Frontal cortex (tissue), 3 donors: ENCODE measurements at regions not wholly inside any gene's neighbourhood (a gene's known extent, or its start where the extent isn't known, plus 50 kb on each side); places are given as distances from the start of the nearest gene placed in this dataset.
"Not testable (repeated sequence)": the region's sequence is repeated elsewhere in the genome, so short reads cannot be mapped to it uniquely, and the experiment has no call there.

Experiments used
- DNase-seq, 2 donors: peaks; one replicate each; pipeline ENCODE4 v3.0.0; 2012; ENCODE audit warnings: low spot score in 2 of 2
- FAIRE-seq: peaks from 2 replicates; lab custom pipeline; 2012; peaks lifted over from hg19 to GRCh38; lab: Jason Lieb, UNC
- donor health status: control.
- donor health status: control.
- donor health status: control.

DNA sequence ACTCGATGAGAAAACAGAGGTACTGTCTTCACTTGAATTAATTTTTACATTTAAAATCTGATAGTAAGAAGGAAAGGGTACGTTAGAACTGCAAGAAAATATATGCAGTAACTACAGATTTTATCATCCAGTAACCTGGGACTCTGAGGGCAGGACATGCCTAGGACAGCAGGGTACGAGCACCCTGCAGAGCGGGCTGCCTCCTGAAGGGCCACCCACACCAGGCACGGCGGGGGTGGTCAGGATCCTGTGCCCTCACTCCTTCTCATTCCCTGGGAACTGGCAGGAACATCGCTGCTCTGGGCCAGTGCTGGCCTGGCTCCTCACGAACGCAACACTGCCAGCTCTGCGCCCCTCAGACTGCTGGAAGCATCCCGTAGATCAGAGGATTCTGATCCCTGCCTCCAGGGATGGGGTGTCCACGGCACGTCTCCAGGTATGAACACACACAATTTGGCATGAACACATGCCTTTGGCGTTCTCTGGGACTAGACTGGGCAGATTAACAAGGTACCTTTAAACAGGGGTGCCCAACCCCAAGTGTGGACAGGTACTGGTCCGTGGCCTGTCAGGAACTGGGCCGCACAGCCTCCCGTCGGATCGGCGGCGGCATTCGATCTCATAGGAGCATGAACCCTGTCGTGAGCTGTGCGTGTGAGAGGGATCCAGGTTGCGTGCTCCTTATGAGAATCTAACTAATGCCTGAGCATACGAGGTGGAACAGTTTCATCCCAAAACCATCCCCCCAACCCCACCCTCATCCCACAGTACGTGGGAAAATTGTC is 99.3 kb upstream of the FAM20C start:
- no peak for DNase-seq

DNA sequence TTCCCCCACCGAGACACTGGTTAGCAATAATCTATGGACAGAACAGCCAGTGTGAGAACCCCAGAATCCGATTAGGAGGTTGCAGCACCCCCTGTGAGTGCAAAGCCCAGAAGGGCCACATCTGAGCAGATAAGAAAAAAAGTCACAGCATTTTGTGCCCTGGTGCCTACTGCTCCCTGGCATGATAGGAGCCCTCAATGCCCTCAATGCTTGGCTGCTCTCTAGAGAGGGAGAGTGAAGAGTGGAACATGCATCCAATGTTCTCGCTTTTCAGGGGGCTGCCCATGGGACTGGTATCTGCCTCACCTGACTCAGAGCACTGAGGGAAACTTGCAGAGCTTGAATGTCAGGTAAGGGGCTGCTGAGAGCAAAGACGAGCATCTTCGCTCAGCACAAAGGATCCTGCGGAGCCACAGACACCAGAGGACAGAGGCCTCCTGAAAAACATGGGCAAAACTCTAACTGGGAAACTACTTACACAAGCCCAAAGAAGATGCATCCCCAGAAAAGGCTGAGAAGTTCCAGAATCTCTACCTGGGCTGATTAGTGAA is 98.0 kb upstream of the FAM20C start:
- DNase-seq (no peak), FAIRE-seq (no peak)

More for the DNA sequence above, 99.3 kb upstream of the FAM20C start:
- FAIRE-seq = no peak

DNA sequence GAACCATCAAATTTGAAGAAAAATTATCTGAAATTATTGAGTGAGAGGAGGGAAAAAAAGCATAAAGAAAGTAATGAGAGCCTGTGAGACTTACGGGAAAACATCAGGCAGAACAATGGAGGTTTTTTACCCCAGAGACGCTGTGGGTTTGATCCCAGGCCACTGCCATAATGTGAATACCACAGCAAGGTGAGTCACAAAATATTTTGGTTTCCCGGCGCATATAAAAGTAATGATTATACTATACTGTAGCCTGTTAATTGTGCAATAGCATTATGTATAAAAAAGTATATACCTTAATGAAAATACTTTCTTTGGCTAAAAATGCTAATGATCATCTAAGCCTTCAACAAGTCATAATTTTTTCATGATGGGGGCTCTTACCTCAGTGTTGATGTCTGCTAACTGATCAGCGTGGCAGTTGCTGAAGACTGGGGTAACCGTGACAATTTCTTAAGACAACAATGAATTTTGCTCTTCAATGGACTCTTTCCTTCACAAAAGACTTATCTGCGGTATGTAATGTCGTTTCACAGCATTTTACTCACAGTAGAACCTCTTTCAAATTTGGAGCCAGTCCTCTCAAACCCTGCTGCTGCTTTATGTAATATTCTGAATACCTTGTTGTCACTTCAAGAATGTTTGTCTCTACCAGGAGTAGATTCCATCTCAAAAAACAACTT is 97.0 kb upstream of the FAM20C start:
- DNase-seq (no peak), FAIRE-seq (no peak)

DNA sequence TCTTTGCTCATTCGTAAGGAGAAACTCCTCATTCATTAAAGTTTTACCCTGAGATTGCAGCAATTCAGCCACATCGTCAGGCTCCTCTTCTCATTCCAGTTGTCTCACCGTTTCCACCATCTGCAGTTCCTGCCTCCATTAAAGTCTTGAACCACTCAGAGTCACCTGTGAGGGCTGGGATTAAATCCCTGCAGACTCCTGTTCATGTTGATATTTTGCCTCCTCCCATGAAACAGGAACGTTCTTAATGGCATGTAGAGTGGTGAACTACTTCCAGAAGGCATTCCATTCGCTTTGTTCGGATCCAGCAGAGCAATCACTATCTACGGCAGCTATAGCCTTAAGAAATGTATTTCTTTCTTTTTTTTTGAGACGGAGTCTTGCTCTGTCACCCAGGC is 96.5 kb upstream of the FAM20C start:
- DNase-seq (no peak), FAIRE-seq (no peak)

DNA sequence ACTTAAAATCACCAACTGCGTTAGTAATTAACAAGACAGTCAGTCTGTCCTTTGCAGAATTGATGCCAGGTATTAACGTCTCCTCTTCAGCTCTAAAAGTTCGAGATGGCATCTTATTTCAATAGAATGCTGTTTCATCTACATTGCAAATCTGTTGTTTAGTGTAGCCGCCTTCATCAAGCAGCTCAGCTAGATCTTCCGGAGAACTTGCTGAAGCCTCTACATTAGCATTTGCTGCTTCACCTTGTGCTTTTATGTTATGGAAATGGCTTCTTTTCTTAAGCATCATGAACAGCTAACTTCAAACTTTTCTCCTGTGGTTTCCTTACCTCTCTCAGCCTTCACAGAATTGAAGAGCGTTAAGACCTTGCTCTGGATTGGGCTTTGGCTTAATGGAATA is 95.5 kb upstream of the FAM20C start:
- FAIRE-seq = no peak
- no peak for DNase-seq

DNA sequence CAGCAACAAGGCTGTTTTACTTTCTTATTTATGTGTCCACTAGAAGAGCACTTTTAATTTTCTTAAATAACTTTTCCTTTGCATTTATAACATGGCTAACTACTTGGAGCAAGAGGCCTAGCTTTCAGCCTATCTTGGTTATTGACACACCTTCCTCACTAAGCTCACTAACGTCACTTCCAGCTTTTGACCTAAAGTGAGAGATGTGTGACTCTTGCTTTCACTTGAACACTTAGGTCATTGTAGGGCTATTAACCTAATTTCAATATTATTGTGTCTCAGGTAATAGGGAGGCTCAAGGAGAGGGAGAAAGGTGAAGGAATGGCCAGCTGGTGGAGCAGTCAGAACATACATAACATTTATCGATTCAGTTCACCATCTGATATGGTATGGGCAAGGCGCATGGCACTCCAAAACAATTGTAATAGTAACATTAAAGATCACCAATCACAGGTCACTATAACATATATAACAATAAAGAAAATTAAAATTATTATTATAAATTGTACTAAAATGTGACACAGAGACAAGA is 95.0 kb upstream of the FAM20C start:
- DNase-seq (no peak), FAIRE-seq (no peak)

DNA sequence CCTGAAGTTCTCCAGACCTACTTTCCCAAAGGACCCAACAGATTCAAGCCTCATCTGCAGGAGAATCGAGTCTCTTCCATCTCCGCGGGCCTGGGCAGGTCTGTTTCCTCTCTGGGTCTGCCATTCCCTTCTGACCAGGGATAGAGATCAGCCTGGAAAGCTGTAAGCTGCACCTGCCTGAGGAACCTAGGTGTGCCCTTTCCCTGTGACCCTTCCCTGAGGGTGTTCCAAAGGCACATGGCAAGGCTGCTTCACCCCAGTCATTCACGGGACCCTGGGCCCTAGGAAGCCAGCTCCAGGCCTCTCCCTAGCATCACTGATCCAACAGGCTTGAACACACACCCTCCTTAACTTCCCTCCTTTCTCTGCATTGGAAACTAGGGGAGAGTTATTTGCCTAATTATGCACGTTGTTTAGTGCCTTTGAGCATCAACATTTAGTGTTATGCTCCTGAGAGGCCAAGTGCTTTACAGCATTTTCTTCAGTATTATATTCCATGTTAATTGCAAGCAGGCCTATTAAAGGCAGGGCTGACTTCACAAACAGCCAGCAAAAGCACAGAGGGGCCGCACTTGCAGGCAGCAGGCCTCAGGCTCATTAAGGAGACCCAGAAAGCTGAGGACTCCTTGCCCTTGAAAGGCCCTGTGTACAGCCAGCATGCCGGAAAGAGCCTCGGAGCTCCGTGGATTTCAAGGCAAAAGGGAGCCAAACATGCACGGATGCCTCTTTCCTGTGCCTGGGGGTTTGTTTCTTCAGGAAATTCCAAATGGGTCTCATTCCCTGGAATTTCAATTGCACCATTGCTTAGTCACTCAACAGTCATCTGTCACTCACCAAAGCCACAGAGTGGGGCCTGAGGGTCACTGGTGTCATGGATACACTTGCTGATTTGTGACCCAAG is 91.0 kb upstream of the FAM20C start:
- FAIRE-seq = no peak

DNA sequence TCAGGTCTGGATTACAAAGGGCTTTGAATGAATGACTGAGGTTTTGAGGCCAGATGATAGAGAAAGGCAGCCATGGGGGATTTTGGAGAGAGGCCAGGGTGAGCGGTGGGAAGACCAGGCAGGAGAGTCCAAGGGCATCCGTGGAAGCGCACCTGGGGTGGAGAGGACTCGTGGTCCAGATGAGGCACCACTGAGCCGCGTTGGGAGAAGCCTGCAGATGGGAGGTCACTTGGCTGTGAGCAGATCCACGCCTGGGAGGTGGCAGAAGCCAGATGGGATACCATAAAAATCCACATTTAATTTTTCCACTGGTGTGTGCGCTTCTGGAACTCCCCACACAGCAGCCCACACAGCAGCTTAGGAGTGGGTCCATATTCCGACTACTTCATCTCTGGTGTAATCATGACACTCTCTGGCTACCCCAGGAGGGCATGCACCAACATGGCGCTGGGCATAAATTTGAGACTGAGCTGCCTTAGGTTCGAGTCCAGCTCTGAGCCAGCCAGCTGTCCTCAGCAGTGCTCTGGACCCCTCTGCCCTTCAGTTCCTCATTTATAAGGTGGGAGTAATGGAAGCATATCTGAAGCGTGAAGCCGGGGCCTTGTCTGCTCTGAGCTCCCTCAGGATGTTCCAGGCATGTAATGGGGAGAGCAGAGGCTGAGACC is 90.2 kb upstream of the FAM20C start:
- FAIRE-seq (no peak), DNase-seq (no peak)

More for the DNA sequence above, 91.0 kb upstream of the FAM20C start:
- DNase-seq = no peak

DNA sequence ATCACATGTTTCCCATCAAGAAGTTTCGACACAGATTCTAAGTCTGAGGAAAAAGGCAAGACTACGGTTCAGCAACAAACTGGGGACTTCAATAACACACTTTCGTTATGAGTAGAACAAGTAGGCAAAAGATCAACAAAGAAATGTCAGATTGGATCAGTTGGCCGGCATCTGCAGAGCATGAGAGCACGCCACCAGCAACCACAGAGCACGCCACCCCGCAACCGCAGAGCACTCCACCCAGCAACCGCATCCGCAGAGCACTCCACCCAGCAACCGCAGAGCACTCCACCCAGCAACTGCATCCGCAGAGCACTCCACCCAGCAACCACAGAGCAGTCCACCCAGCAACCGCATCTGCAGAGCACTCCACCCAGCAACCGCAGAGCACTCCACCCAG is 89.7 kb upstream of the FAM20C start:
- no peak for DNase-seq
- FAIRE-seq = no peak

DNA sequence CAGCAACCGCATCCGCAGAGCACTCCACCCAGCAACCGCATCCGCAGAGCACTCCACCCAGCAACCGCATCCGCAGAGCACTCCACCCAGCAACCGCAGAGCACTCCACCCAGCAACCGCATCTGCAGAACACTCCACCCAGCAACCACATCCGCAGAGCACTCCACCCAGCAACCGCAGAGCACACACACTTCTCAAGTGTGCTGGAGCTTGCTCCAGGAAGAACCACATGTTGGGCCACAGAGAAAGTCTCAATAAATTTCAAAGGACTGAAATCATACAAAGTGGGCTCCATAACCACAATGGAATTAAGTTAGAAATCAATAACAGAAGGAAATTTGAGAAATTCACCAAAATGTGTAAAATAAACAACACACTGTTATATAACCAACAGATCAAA is 88.4 kb upstream of the FAM20C start:
- not testable (repeated sequence) for FAIRE-seq, DNase-seq

DNA sequence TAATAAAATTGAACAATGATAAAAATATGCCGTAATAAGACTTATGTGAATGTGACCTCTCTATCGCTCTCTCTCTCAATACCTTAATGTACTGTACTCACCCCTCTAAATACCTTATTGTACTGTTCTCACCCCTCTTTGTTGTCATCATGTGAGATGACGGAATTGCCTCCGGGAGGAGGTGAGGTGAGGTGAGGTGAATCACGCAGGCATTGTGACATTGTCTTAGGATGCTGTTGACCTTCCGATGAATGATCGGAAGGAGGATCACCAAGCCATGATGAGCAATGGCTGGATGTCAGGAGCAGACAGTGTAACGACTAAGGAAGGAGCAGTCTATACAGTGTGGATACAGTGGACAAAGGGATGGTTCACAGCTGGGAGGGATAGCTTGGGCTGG is 87.4 kb upstream of the FAM20C start:
- DNase-seq = no peak
- no peak for FAIRE-seq

DNA sequence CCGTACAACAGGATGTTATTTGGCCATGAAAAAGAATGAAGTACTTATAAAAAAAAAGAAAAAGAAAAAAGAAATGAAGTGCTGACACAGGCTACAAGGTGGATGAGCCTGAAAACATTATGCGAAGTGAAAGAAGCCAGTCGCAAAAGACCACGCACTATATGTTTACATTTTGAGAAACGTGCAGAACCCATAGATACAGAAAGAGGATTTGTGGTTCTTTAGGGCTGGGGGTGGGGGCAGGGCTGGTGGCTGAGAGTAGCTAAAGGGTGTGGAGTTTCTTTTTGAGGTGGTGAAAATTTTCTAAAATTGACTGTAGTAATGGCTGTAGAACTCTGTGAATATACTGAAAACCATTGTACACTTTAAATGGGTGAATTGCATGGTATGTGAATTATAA is 86.0 kb upstream of the FAM20C start:
- FAIRE-seq (no peak), DNase-seq (no peak)

DNA sequence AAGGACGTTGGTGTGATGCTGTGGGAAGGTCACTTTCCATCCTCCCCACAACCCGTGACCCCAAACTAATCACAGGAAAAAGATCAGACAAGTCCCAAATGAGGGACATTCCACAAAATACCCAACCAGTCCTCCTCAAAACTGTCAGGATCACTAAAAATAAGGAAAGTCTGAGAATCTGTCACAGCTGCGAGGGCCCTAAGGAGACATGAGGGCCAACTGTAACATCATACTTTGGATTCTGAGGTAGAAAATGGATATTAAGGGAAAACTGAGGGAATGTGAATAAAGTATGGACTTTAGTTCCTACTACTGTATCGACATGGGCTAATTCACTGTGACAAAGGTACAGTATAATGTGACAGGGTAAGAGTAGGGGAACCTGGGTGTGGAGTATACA is 85.1 kb upstream of the FAM20C start:
- FAIRE-seq (no peak), DNase-seq (no peak)

DNA sequence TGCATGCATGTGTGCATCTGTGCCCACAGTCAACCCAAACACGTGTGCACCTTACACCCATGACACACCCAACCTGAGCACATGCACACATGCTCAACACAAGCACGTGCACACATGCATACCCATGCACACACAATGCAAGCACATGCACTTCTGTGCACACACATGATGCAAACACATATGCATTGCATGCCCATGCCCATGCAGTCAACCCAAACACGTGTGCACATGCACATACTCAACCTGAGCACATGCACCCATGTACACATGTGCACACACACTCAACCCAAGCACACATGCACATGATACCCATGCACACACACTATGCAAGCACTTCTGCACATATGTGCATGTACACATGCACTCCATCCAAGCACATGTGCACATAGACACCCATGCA is 84.5 kb upstream of the FAM20C start:
- FAIRE-seq (no peak), DNase-seq (no peak)

DNA sequence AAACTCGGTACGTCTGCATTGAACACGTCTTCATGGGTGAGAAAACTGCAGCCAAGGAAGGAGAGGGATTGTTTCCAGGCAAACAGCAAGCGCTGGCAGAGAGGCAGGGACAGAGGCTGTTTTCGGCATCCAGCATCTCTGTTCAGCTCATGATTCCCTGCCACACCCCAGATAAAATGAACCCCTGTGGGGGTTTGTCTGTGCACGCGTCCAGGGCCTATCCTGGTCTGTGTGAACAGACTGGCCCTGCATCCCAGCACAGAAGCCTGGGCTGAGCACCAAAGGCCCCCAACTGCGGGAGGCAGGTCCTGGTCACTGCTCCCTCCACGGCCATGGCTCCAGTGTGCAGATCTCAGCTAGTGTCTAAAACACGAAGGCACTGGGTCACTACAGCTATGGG is 83.3 kb upstream of the FAM20C start:
- no peak for DNase-seq
- FAIRE-seq = no peak

DNA sequence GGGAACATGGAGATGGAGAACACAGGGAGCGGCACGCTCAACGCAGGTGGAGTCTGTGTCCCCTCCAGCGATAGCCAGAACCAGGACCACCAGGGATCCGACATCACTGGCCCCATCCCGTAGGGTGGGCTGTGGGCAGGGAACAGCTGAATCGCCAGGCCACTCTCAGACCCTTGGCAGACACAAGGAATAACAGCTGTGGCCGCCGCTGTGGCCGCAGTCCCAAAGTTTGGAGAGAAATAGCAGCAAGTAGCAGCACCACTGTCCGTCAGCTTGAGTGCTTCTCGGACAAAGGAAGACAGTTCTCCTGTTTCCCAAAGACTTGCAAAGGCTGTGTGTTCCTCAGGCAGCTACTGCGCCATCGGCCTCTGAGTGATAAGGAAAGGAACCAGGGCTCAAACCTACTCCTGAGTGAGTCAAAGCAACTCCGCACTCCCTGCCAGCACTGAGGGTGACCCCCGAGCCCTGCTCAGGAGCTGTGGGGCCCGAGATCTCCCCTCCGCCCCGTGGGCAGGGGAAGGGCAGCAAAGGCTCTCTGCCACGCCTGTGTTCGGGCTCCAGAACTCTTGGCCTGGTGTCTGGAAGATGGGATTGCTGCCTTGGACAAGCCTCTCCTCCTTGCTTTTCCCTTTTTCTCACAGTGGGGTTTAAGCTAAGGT is 82.3 kb upstream of the FAM20C start:
- FAIRE-seq (no peak), DNase-seq (no peak)

DNA sequence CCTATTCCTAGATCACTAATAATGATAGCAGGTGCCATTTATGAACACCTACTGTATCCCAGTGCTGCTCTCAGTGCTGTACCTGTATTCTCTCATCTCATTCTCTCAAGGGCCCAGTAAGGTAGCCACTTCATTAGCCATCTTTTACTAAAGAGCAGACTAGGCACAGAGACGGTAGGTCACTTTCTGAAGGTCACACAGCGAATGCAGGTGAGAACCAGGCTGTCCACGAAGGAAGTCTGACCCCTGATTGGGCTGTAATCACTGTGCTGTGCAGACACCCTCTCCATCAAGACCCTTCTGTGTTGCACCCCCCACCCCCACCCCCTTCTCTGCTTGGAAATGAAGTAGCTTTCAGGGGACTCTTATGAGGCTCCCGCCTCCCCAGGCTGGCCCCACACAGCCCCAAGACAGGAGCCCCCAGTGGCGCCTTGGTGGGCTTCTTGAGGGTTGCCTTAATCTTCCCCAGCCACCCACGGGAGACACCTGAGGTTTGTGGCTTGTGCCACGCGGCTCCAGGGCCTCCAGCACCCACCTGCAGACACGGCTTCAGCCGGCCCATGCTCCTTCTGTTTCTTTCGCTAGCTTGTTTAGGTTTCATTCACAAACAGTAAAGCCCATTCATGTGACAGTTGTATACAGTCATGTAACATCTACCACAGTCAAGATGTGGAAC is 81.7 kb upstream of the FAM20C start:
- no peak for DNase-seq
- FAIRE-seq = no peak

DNA sequence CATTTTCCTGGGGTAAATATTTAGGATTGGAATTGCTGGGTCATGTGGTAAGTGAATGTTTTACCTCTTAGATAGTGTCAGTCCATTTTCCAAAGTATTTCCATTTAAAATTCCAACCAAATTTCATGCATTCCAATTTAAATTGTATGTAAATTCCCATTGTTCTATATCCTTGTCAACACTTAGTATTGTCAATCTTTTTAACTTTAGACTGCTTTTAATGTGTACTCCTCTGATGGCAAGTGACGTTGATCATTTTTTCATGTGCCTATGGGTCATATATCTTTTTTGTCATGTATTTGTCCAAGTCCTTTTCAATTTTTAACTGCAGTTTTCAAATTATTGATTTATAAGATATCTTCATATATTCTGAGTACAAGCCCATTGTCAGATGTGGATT is 80.8 kb upstream of the FAM20C start:
- DNase-seq = no peak
- no peak for FAIRE-seq

DNA sequence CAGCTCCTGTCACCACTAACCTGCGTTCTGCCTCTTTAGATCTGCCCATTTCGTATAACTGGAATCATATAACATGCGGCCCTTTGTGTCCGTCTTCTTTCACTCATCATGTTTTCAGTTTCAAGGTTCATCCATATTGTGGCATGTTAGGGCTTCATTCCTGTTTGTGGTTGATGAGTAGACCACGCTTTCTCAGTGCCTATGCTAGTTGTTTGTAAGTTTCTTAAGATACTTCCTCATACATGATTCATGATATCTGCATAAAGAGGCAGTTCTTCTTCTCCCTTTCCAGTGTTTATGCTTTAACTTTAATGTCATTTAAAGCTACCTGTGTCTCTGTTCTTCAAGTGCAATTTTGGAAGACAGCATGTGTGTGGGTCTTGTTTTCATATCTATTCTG is 79.5 kb upstream of the FAM20C start:
- FAIRE-seq = no peak
- DNase-seq = no peak
